Thoracic aorta (tissue), 2 donors: ENCODE measurements at regions not wholly inside any gene's neighbourhood (a gene's known extent, or its start where the extent isn't known, plus 50 kb on each side); places are given as distances from the start of the nearest gene placed in this dataset.

Experiments
- ATAC-seq: fragments of 150-250 bp; one replicate; pipeline ENCODE4 v1.8.0; 2017; ENCODE audit warnings: low read depth; ENCODE audit not compliant: insufficient number of reproducible peaks, low FRiP score
- DNase-seq: peaks from one replicate; pipeline ENCODE4 v3.0.0-alpha.2; 2020; ENCODE audit warnings: low spot score
- H3K27ac ChIP-seq, 2 donors: fragments of 200-600 bp; sonication (generic); 1 replicate in 1 of 2; 2 replicates in 1 of 2; pipeline ENCODE4 v1.5.1; 2016; ENCODE audit warnings: mild to moderate bottlenecking in 2 of 2, moderate library complexity in 2 of 2
- H3K27me3 ChIP-seq: fragments of 200-600 bp; sonication (generic); replicated peaks from 2 replicates; pipeline ENCODE4 v1.6.0; 2016; ENCODE audit warnings: mild to moderate bottlenecking; ENCODE audit not compliant: insufficient read depth
- H3K36me3 ChIP-seq: fragments of 200-600 bp; sonication (generic); one replicate; pipeline ENCODE4 v1.5.1; 2016
- H3K4me1 ChIP-seq, 2 donors: fragments of 200-600 bp; sonication (generic); 1 replicate in 1 of 2; 2 replicates in 1 of 2; pipeline versions ENCODE4 v1.5.1 to v1.6.0; 2016; ENCODE audit warnings: low read depth in 2 of 2, mild to moderate bottlenecking in 1 of 2; ENCODE audit not compliant: control insufficient read depth in 1 of 2
- H3K4me3 ChIP-seq: fragments of 200-600 bp; sonication (generic); 2 replicates; pipeline ENCODE4 v1.5.1; 2016; ENCODE audit warnings: mild to moderate bottlenecking
- H3K9me3 ChIP-seq: fragments of 200-600 bp; sonication (generic); 2 replicates; pipeline ENCODE4 v1.5.1; 2016
- TF ChIP-seq, protein P1 (sequence below): fragments of 200-600 bp; sonication (generic); IDR thresholded peaks from one replicate; pipeline ENCODE4 v1.5.1; 2019; ENCODE audit warnings: antibody characterized with exemption

DNA sequence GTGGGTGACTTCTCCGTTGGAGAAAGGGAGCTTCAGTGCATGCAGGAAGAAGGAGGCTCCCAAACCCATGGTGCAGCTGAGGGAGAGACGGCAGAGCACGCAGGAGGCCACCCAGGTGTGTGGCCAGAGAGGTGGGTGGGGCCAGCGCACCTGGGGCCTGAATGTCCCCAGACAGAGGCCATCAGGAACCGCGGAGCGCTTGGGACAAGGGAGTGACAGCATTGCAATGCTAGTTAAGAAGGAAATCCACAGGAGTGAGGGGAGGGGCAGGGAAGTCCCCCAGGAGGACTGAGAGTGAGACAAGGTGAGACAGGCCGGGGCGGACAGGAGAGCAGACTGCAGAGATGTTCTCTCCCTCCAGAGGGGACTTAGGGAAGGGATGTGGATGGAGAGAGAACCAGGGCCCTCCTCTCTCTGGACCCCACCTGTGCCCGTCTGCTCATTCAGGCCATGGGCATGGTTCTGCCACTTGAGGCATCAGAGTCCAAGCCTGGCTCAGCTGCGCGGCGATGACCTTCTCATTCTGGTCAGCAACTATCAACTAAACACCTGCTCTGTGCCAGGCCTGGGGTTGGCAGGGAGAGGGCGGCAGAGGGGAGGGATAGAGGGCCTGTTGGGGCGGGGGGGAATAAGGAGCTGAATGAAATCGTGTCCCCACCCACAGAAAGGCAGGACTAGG, 69.4 kb upstream of the COL13A1 start:
- TF ChIP-seq, protein P1, sequence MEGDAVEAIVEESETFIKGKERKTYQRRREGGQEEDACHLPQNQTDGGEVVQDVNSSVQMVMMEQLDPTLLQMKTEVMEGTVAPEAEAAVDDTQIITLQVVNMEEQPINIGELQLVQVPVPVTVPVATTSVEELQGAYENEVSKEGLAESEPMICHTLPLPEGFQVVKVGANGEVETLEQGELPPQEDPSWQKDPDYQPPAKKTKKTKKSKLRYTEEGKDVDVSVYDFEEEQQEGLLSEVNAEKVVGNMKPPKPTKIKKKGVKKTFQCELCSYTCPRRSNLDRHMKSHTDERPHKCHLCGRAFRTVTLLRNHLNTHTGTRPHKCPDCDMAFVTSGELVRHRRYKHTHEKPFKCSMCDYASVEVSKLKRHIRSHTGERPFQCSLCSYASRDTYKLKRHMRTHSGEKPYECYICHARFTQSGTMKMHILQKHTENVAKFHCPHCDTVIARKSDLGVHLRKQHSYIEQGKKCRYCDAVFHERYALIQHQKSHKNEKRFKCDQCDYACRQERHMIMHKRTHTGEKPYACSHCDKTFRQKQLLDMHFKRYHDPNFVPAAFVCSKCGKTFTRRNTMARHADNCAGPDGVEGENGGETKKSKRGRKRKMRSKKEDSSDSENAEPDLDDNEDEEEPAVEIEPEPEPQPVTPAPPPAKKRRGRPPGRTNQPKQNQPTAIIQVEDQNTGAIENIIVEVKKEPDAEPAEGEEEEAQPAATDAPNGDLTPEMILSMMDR: no peak
- no peak overlapping the region for H3K4me3 ChIP-seq
- H3K36me3 ChIP-seq: no peaks in the 10 kb centered on the region
- no peaks in the 10 kb centered on the region for H3K27me3 ChIP-seq
- H3K4me1 ChIP-seq: peaks cover 57 to 95% of the 10 kb centered on the region in 2 donors
- no peak for DNase-seq
- H3K27ac ChIP-seq: peak overlapping the region; percentile 91 to 97
- no peaks in the 10 kb centered on the region for H3K9me3 ChIP-seq
- ATAC-seq: no peak

DNA sequence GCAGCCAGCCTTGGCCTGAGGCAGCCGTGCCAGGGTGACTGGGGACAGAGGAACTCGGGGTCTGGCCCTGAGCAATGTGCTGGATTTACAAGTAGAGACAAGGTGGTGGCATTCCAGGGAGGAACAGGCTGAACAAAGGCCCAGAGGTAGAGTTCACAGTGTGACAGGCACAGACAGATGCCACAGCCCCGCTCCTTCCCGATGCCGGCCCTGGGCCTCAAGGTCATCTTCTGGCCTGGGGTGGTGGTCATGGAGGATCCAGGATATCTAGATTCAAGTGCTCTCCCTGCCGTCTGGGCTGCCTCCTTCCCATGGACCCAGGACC, 68.9 kb upstream of the COL13A1 start:
- DNase-seq (no peak), ATAC-seq (no peak)
- Histone ChIP-seq H3K36me3 (no peaks in the 10 kb centered on the region), H3K4me3 (no peak overlapping the region), H3K4me1 (peaks cover 60 to 96% of the 10 kb centered on the region in 2 donors), H3K27ac (peak overlapping the region; percentile 91 to 97), H3K27me3 (no peaks in the 10 kb centered on the region), H3K9me3 (no peaks in the 10 kb centered on the region)
- TF ChIP-seq, protein P1: no peak

GRCh38 chr10:69733791-69734261, 67.9 kb upstream of the COL13A1 start:
- no peaks in the 10 kb centered on the region for H3K9me3 ChIP-seq
- H3K36me3 ChIP-seq: no peaks in the 10 kb centered on the region
- ATAC-seq (peak; percentile 74), DNase-seq (no peak)
- peaks cover 58 to 95% of the 10 kb centered on the region in 2 donors for H3K4me1 ChIP-seq
- H3K4me3 ChIP-seq: no peak overlapping the region
- no peaks in the 10 kb centered on the region for H3K27me3 ChIP-seq
- TF ChIP-seq, protein P1: no peak
- H3K27ac ChIP-seq: peak overlapping the region; percentile 91 to 97

DNA sequence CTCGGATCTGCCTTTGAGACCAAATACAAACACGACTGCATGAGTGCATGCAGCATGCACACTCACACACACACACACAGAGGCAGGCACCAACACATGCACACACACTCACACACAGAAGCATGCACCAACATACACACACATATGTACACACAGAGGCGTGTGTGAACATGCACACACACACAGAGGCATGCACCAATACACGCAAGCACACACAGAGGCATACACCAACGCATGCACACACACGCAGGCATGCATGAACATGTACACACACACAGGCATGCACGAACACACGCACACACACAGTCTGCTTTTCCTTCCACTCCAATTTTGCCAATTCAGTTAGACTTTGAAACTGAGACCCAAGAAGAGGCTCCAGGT, 67.3 kb upstream of the COL13A1 start:
- ATAC-seq (no peak), DNase-seq (no peak)
- H3K27ac ChIP-seq: peak overlapping the region; percentile 79 to 97
- TF ChIP-seq, protein P1: no peak
- no peaks in the 10 kb centered on the region for H3K27me3 ChIP-seq
- no peak overlapping the region for H3K4me3 ChIP-seq
- H3K4me1 ChIP-seq: peaks cover 58 to 89% of the 10 kb centered on the region in 2 donors
- H3K36me3 ChIP-seq: no peaks in the 10 kb centered on the region
- H3K9me3 ChIP-seq: no peaks in the 10 kb centered on the region

GRCh38 chr10:69734797-69735468, 66.8 kb upstream of the COL13A1 start:
- no peaks in the 10 kb centered on the region for H3K27me3 ChIP-seq
- TF ChIP-seq, protein P1: no peak
- DNase-seq (no peak), ATAC-seq (no peak)
- peaks cover 53 to 84% of the 10 kb centered on the region in 2 donors for H3K4me1 ChIP-seq
- H3K9me3 ChIP-seq: no peaks in the 10 kb centered on the region
- H3K4me3 ChIP-seq: no peak overlapping the region
- H3K36me3 ChIP-seq: no peaks in the 10 kb centered on the region
- peak overlapping the region; percentile 79 to 97 for H3K27ac ChIP-seq
